Psoas muscle (tissue), 7 donors: ENCODE measurements at regions not wholly inside any gene's neighbourhood (a gene's known extent, or its start where the extent isn't known, plus 50 kb on each side); places are given as distances from the start of the nearest gene placed in this dataset.

Source experiments
- ATAC-seq, 4 donors: fragments of 200-7000 bp; cut with Tn5 transposase; one replicate each; pipeline ENCODE4 v1.9.1; 2020; ENCODE audit warnings: moderate library complexity in 3 of 4, mild to moderate bottlenecking in 2 of 4
- DNase-seq, 2 donors: peaks; one replicate each; pipeline ENCODE4 v3.0.0-alpha.2; 2020
- H3K27ac ChIP-seq: fragments of 200-600 bp; one replicate; pipeline ENCODE4 v1.8.0; 2022
- H3K27me3 ChIP-seq, 3 donors: fragments of 200-600 bp in 1 of 3; one replicate each; pipeline versions ENCODE4 v1.6.1 to v1.8.0; 2013 to 2022; ENCODE audit warnings: low read length in 2 of 3, mild to moderate bottlenecking in 2 of 3, moderate library complexity in 1 of 3; ENCODE audit not compliant: insufficient read depth in 3 of 3
- H3K36me3 ChIP-seq, 2 donors: fragments of 200-600 bp in 1 of 2; one replicate each; pipeline versions ENCODE4 v1.6.1 to v1.8.0; 2013 to 2022; ENCODE audit warnings: low read depth in 1 of 2, mild to moderate bottlenecking in 1 of 2, moderate library complexity in 1 of 2; ENCODE audit not compliant: insufficient read depth in 1 of 2
- H3K4me1 ChIP-seq: fragments of 200-600 bp; one replicate; pipeline ENCODE4 v1.8.0; 2022
- H3K4me3 ChIP-seq: fragments of 200-600 bp; one replicate; pipeline ENCODE4 v1.8.0; 2022; ENCODE audit warnings: mild to moderate bottlenecking
- H3K9me3 ChIP-seq: fragments of 200-600 bp; one replicate; pipeline ENCODE4 v1.8.0; 2022
- WGBS, 3 donors: extraction: QIAGEN DNeasy Blood & Tissue Kit; methylation state at CpG; one replicate each; pipeline versions ENCODE4 v1.1.6 to v1.1.7; 2013; 5-methylcytosine and 5-hydroxymethylcytosine counted together
- intact Hi-C, 2 donors: fragments of 100-400 bp; cut with DNase I; formaldehyde crosslinking; loops; one replicate each; pipeline versions ENCODE4 v1.11.0 to v1.14.2; 2022
- TF ChIP-seq, protein P1 (sequence below): fragments of 200-600 bp; IDR thresholded peaks from one replicate; pipeline ENCODE4 v1.8.0; 2022; ENCODE audit warnings: antibody characterized with exemption
- donor health status: healthy with polysubstance abuse.
- donor health status: DM: no; HTN: no; CAD: no; lungs with moderate emphysema.
- donor health status: Bipolar disorder and iron deficiency.
- donor health status: healthy.
- donor health status: DM: yes; HTN: yes; CAD: no.
- donor health status: DM: no; HTN: no; CAD: no.
- donor health status: DM: yes; HTN: yes; CAD: no.

DNA sequence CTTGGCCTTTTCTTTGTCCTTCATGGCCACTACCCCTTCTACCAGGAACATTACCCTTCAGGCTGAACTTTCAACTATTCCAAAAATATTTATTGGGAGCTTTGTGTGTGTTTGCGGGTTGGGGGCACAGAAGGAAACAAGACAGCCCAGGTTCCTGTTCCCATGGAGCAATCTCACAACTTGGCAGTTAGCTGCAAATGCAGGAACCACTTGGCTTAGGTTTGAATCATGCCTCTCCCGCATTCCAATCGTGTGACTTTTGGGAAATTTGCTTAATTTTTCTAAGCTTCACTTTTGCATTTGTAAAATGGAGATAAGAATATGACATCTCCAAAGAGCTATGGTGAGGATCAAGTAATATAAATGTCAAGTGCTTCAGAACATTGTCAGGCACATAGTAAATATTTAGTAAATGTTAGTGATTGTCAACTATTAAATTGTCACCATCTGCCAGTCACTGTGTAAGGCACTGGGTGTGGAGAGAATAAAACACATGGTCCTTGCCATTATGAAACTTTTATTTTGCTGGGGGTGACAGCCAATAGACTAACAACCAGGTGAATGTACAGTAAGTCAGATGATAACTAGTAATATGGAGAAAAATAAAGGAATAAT, 277.1 kb downstream of the SNX13 start:
- no peak for ATAC-seq
- 62 to 70% (median 67%) methylated on average over 3 of the region's 3 CpGs for WGBS, 3 donors
- intact Hi-C loops: no loop called here
- no peaks in the 10 kb centered on the region for H3K27me3 ChIP-seq
- no peaks in the 10 kb centered on the region for H3K9me3 ChIP-seq
- H3K36me3 ChIP-seq: no peaks in the 10 kb centered on the region
- no peak for DNase-seq
- H3K4me3 ChIP-seq: no peak overlapping the region
- no peak overlapping the region for H3K27ac ChIP-seq
- TF ChIP-seq, protein P1, sequence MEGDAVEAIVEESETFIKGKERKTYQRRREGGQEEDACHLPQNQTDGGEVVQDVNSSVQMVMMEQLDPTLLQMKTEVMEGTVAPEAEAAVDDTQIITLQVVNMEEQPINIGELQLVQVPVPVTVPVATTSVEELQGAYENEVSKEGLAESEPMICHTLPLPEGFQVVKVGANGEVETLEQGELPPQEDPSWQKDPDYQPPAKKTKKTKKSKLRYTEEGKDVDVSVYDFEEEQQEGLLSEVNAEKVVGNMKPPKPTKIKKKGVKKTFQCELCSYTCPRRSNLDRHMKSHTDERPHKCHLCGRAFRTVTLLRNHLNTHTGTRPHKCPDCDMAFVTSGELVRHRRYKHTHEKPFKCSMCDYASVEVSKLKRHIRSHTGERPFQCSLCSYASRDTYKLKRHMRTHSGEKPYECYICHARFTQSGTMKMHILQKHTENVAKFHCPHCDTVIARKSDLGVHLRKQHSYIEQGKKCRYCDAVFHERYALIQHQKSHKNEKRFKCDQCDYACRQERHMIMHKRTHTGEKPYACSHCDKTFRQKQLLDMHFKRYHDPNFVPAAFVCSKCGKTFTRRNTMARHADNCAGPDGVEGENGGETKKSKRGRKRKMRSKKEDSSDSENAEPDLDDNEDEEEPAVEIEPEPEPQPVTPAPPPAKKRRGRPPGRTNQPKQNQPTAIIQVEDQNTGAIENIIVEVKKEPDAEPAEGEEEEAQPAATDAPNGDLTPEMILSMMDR: no peak
- H3K4me1 ChIP-seq: no peaks in the 10 kb centered on the region

DNA sequence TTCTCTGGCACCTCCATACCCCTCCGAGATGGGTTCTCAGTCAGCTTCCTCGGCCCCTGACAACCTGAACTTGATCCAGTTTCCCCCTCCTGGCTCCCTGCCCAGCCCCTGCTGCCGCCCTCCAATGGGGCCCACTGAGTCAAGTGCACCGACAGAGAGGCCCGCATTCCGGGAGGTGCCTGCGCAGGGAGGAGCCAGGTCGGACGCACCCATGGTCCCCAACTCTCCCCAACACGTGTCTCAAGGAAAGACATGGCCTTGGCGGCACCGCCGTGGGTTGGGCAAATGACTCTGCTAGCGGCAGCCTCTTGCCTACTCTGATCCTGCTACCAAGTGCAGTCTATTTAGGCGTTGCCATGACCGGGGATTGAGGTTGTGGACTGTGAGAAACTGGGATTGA, 275.3 kb downstream of the SNX13 start:
- DNase-seq: peak in 1 of 2 donors; percentile 57
- no peak overlapping the region for H3K27ac ChIP-seq
- no peaks in the 10 kb centered on the region for H3K4me1 ChIP-seq
- no peaks in the 10 kb centered on the region for H3K9me3 ChIP-seq
- intact Hi-C loops: no loop called here
- no peak for ATAC-seq
- H3K27me3 ChIP-seq: no peaks in the 10 kb centered on the region
- H3K4me3 ChIP-seq: no peak overlapping the region
- H3K36me3 ChIP-seq: no peaks in the 10 kb centered on the region
- 90 to 93% (median 92%) methylated on average over 16 of the region's 16 CpGs for WGBS, 3 donors
- TF ChIP-seq, protein P1: no peak

GRCh38 chr7:17668122-17668521, 272.2 kb downstream of the SNX13 start:
- no peaks in the 10 kb centered on the region for H3K36me3 ChIP-seq
- no peaks in the 10 kb centered on the region for H3K9me3 ChIP-seq
- no peaks in the 10 kb centered on the region for H3K27me3 ChIP-seq
- no peak for DNase-seq
- H3K27ac ChIP-seq: no peak overlapping the region
- intact Hi-C loops: no loop called here
- TF ChIP-seq, protein P1: no peak
- no peak overlapping the region for H3K4me3 ChIP-seq
- ATAC-seq: no peak
- no peaks in the 10 kb centered on the region for H3K4me1 ChIP-seq

- intact Hi-C loops: no loop called here
- ATAC-seq: no peak
- 76 to 84% (median 83%) methylated on average over 4 of the region's 4 CpGs for WGBS, 3 donors
These were observed 271.1 kb downstream of the SNX13 start for GRCh38 chr7:17669204-17669603.

More at GRCh38 chr7:17669204-17669603, 271.1 kb downstream of the SNX13 start:
- no peak overlapping the region for H3K4me3 ChIP-seq
- no peaks in the 10 kb centered on the region for H3K4me1 ChIP-seq
- TF ChIP-seq, protein P1: no peak
- H3K36me3 ChIP-seq: no peaks in the 10 kb centered on the region
- H3K27me3 ChIP-seq: no peaks in the 10 kb centered on the region
- H3K27ac ChIP-seq: no peak overlapping the region
- no peak for DNase-seq
- no peaks in the 10 kb centered on the region for H3K9me3 ChIP-seq
